Hepatocyte (in vitro differentiated cells): ENCODE measurements at regions not wholly inside any gene's neighbourhood (a gene's known extent, or its start where the extent isn't known, plus 50 kb on each side); places are given as distances from the start of the nearest gene placed in this dataset.

Experiments
- EZH2phosphoT487 ChIP-seq: fragments of 200-600 bp; sonication (generic); IDR thresholded peaks from one replicate; pipeline ENCODE4 v1.6.1; 2018; ENCODE audit warnings: antibody characterized with exemption, mild to moderate bottlenecking, low read depth, moderate library complexity; ENCODE audit not compliant: unreplicated experiment, severe bottlenecking
- TF ChIP-seq, protein P1 (sequence below): fragments of 200-600 bp; sonication (generic); IDR thresholded peaks from 2 replicates; pipeline ENCODE4 v1.5.1; 2016; ENCODE audit warnings: antibody characterized with exemption, mild to moderate bottlenecking; ENCODE audit not compliant: poor library complexity

DNA sequence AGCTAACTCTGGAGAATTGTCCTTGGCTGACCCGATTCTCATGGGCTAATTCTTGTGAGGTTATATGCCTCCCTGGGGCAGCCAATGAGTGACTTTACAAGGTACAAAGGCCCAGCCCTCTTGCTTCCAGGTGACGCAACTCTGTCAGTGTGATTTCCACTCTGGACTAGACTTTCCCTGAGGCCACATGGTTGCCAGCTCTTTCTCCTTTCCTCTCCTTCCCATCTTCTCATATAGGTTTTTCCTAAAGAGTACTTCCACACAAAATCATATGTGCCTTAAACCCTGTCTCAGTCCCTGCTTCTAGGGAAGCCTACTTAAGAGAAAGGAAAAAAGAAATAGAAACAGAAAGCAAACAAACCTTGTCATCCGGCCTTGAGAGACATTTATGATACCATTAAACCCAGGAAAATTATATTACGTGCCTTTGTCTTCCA is 226.2 kb upstream of the ZSWIM2 start:
- TF ChIP-seq, protein P1, sequence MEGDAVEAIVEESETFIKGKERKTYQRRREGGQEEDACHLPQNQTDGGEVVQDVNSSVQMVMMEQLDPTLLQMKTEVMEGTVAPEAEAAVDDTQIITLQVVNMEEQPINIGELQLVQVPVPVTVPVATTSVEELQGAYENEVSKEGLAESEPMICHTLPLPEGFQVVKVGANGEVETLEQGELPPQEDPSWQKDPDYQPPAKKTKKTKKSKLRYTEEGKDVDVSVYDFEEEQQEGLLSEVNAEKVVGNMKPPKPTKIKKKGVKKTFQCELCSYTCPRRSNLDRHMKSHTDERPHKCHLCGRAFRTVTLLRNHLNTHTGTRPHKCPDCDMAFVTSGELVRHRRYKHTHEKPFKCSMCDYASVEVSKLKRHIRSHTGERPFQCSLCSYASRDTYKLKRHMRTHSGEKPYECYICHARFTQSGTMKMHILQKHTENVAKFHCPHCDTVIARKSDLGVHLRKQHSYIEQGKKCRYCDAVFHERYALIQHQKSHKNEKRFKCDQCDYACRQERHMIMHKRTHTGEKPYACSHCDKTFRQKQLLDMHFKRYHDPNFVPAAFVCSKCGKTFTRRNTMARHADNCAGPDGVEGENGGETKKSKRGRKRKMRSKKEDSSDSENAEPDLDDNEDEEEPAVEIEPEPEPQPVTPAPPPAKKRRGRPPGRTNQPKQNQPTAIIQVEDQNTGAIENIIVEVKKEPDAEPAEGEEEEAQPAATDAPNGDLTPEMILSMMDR = no peak
- no peak for TF ChIP-seq EZH2phosphoT487
